Retinal pigment epithelial cell (primary cell): ENCODE measurements at regions not wholly inside any gene's neighbourhood (a gene's known extent, or its start where the extent isn't known, plus 50 kb on each side); places are given as distances from the start of the nearest gene placed in this dataset.

Source experiments
- DNase-seq: peaks from one replicate; pipeline ENCODE4 v3.0.0-alpha.2; 2010; ENCODE audit warnings: low read depth
- H3K4me3 ChIP-seq: 2 replicates; pipeline ENCODE4 v1.5.1; 2011; ENCODE audit warnings: mild to moderate bottlenecking, low read length, control low read depth, moderate library complexity
- CTCF ChIP-seq: conservative IDR thresholded peaks from 2 replicates; pipeline ENCODE4 v1.5.1; 2011; ENCODE audit warnings: low read depth, low read length, control low read depth, inconsistent platforms

- no peak for DNase-seq
- no peak overlapping the region for H3K4me3 ChIP-seq
- TF ChIP-seq CTCF: no peak
Observed at GRCh38 chr4:163273922-163274321, 58.5 kb downstream of the NPY1R start.

- TF ChIP-seq CTCF: no peak
- no peak for DNase-seq
- no peak overlapping the region for H3K4me3 ChIP-seq
Observed at GRCh38 chr4:163273203-163273602, 59.2 kb downstream of the NPY1R start.

GRCh38 chr4:163271555-163272127 lies 60.8 kb downstream of the NPY1R start:
- no peak overlapping the region for H3K4me3 ChIP-seq
- no peak for DNase-seq
- no peak for TF ChIP-seq CTCF

GRCh38 chr4:163269869-163270268 lies 62.5 kb downstream of the NPY1R start:
- no peak overlapping the region for H3K4me3 ChIP-seq
- no peak for TF ChIP-seq CTCF
- DNase-seq: no peak

- TF ChIP-seq CTCF: no peak
- no peak for DNase-seq
- H3K4me3 ChIP-seq: no peak overlapping the region
Observed at GRCh38 chr4:163269166-163269565, 63.2 kb downstream of the NPY1R start.

- TF ChIP-seq CTCF: no peak
- DNase-seq: no peak
Observed at GRCh38 chr4:163264934-163265333, 67.5 kb downstream of the NPY1R start.

GRCh38 chr4:163263606-163264005 lies 68.8 kb downstream of the NPY1R start:
- DNase-seq: no peak

More at GRCh38 chr4:163264934-163265333, 67.5 kb downstream of the NPY1R start:
- H3K4me3 ChIP-seq: no peak overlapping the region

More at GRCh38 chr4:163263606-163264005, 68.8 kb downstream of the NPY1R start:
- TF ChIP-seq CTCF: no peak
- no peak overlapping the region for H3K4me3 ChIP-seq
